HG03108 (cell line): ENCODE measurements at regions not wholly inside any gene's neighbourhood (a gene's known extent, or its start where the extent isn't known, plus 50 kb on each side); places are given as distances from the start of the nearest gene placed in this dataset.

Source experiments
- ATAC-seq: cut with Tn5 transposase; IDR thresholded peaks from one replicate; pipeline ENCODE4 v1.9.1; 2021; ENCODE audit warnings: moderate library complexity; ENCODE audit not compliant: unreplicated experiment

DNA sequence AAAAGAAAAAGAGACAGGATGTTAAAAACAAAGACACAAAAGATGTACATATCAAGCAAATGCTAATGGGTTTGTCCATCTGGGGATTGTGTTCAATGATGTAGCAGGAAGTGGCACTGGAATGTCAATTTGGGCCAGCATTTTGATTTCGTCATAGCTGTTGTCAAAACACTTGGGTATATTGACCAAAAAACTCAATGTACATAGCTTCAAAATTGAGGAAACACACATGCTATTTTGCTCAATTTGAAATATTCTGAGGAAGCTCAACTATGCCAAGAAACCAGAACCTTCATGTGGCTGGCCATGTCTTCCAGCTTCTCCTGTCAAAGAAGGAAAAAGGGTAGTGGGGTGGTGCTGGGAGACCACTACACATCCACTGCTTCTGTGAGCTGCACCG, 212.7 kb upstream of the GHITM start:
- no peak for ATAC-seq

DNA sequence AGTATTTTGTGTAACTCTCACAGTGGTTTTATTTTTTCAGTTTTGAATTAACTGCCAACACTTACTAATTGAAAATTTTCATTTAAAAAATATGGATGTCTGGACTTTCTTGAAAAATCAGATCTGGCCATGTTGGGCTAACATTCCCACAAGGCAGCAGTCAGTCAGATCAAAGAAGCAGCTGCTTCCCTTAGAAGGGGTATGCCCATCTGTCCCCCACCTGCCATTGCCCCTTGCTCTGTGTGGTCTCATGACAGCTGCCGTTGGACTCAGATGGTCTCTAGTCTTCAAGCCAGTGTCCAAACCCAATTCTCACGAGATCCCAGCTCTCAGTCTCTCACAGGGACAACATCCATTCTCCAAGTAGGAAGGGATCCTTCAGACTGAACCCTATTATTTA, 212.1 kb upstream of the GHITM start:
- no peak for ATAC-seq

DNA sequence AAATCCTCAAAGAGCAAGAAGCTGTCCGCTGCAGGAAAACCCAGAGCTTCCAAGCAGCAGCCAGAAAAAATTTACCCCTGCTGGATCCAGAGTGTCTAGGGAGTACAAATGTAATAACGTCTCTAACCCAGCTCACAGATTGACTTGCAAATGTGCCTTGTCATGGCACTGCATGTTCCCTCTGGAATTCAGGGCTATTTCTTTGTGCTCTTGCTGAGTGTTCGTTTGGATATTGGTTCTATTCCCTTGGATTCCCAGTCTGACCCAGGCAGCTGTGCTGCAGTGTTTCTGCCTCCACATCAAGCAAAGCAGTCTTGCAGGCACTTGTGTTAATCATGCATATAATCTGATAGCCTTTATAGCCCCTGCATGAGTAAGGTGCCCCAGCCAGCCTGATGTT, 209.9 kb upstream of the GHITM start:
- ATAC-seq, result no peak

DNA sequence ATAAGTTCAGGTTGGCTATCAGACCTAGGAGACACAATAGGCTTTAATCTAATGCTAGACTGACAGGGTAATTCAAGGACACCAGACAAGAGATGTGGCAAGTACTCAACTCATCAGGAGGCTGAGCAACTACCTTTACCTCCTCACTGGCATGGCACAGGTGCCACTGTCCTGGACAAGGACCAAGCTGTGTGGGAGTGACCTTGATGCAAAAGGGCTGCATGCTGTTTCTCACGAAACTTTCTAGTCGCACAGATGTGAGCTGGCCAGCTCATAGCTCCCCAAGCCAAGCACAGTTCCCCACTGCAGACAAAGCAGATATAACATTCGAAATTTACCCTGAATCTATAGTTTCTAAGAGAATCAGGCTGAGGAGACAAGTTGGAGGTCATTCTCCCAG, 207.6 kb upstream of the GHITM start:
- ATAC-seq, result no peak

DNA sequence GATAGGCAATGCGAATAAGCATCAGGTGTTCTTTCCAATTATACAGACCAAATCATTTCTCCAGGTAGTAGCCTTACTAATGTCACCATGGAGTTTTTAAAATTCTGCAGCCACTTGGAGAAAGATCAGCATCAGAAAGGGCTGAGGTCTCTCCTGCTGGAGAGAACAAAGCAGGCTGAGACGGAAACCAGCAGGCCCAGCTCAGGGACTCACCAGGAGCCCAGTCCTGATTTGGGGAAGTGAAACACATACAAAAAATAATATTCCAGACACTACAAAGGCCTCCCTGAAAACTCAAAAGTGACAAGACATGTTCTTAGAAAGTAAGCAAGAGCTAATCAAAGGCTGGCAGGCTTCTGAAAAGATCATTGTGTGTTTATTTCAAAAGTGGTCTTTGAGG, 207.1 kb upstream of the GHITM start:
- no peak for ATAC-seq

DNA sequence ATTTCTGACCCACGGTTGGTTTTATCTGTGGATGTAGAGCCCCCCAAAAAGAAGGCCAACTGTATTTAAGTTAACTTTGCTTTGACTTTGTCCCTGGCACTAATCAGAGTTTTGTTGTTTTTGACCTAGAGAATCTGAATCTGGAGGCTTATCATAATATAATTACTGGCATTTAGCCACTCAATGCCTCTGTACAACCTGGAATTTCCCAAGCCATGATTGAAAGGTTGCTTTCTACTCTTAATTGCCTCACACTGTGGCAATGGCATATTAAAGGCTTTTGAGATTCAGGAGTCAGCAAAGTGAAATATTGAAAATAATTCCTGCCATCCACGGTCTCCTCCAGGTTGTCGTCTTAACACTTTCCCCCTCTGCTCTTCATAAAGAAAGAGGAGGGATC, 205.2 kb upstream of the GHITM start:
- ATAC-seq, result no peak

DNA sequence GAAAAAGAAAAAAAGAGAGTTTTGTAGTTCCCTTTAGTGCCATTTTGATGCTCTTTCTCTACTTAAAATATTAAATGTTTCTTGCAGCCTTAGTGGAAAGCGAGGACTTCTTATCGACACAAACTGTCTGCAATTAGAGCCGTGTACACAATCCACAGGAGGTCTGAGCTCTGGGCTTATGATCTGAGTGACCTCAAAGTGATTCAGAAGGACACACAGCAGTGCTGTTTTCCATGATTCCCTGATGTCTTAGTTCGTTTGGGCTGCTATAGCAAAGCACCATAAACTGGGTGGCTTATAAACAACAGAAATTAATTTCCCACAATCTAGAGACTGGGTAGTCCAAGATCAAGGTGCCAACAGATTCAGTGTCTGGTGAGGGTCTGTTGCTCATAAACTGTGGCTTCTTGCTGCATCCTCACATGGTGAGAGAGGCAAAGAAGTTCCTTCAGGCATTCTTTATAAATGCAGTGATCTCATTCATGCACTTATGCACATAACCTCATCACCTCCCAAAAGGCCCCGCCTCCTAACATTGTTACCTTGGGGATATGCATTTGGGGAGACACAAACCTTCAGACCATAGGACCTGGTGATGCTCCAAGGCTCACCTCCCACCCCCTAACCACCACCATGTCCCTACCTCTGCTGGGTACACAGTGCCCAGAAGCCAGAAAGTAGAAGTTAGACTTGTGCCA, 204.5 kb upstream of the GHITM start:
- ATAC-seq, result no peak

DNA sequence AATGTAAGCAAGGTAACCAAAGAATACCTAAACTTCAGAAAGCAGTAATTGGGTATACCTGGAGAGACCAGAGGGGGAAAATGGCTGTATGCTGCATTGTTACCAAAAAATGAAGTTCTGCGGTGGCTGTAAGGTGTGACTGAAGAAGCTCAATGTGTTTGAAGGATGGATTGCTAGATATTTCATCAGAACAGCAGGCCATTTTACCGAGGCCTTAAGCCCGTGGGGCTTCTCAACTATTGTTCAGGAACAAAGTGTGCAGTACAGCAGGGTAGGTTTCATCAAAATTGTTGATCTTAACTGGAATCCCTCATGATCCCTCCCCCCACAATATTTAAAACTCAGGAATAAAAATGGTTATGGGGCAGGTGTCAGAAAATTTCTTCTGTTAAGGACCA, 204.0 kb upstream of the GHITM start:
- no peak for ATAC-seq

DNA sequence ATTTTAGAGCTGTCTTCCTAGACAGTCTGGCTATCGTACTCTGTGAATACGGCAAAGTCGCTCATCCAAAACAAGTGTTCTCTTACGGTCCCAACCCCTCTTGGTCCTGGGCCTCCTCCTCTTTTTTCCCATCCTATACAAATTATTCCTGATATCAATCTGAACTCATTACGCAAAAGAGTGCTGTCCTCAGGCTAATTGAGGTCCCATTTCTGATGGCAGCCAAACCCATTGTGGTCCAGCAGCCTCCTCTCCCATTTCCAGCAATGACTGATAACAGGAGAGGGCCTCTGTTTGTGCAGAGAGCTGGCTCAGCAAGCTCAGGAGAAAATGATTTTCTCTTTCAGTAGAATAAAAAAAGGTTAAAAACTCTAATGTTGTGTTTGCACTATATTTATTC, 203.4 kb upstream of the GHITM start:
- no peak for ATAC-seq

DNA sequence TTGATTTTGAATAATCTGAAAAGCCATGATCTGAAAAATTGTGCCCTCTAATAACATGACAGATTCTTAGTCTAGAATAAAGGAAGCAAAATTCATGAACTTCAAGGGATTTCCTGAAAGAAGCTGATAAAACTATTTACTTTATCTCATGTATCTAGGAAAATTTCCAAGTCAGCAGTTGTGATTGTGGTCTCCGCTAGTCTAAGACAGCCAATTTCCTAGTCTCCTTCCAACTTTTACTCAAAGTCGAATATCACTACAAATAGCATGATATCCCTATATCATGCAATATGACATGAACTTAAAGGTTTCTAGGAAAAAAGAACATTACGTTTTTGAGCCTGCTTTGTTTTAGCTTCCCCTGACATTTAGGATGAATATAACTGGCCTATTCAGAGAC, 202.1 kb upstream of the GHITM start:
- ATAC-seq, result no peak

DNA sequence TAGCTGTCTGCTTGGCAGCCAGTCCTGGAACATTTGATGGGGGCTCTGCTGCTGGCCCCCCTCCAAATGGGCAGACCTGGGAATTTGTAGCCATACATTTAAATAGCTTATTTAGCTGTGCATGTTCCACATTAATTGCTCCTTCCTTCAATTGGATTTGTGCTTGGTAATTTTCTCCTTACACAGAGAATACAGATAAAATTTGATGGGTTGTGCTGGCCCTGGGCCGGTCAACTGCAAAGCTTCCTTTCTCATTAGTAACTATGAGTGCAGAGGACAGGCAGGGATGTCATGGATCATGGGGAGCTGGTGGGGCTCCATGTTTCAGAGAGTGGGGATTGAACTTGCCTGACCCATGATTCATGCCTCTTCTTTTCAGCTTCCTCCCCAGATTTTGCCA, 201.5 kb upstream of the GHITM start:
- no peak for ATAC-seq

DNA sequence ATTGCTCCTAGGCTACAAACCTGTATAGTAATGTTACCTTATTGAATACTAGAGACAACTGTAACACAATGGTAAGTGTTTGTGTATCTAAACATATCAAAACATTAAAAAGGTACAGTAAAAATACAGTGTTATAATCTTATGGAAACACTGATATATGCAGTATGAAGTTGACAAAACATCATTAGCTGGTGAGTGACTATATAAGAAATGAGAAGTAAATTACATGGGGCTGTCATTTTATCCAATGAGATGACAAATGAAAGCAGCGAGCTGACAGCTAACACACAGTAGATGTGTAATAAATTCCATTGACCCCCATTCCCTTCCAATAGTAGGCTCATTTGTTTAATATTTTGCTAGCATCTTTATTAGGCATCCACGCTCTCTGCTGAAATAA, 198.1 kb upstream of the GHITM start:
- ATAC-seq, result no peak

DNA sequence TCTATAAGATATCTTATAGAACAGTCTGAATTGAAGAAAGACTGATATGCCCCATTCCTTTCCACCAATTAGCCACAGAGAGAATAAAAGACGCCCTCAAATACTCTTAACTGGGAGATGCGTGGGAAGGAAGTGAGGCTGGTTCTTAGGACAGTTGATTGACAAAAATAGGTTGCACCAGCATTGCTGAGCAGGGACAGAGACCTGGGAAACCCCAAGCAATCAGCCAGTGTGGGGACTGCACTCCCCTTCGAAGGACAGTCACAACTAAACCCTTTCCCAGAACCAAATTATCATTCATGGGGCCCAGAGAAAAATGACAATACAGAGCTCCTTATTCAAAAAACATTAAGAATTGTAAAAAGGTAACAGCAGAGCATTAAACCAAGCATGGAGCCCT, 196.9 kb upstream of the GHITM start:
- ATAC-seq, result no peak

DNA sequence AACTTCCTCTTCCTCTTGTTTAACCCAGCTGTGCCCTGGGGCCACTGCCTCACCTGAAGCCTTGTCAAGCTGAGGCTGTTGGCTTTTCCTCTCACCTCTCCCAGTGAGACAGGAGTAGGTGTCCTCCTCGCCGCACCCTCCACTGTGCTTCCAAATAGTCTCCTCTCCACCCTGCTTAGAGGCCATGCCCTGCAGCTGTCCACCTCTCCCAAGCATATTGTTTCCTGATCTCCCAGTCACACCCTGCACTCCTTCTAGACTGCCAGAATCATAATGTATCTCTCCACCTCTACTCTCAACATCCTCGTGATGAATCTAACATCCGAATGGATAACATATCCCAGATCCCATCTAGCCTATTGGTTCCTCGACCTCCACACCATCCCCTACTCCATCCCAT, 196.3 kb upstream of the GHITM start:
- ATAC-seq, result no peak

DNA sequence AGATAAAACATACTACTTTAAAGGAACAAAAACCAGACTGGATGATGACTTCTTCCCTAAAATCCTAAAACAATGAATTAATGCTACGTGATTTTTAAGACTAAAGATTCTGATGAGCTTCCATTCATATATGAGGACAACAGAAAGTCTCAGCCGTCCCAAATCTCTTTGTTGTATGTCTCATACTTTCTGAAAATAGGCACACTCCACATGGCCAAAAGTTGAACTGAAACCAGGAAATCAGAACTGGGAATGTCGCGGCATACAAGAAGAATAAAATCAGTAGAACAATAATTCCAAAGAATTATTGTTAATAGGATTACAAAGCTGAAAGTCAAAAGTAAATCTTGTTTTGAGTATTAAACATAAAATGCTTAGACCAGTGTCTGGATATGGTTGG, 195.4 kb upstream of the GHITM start:
- no peak for ATAC-seq

DNA sequence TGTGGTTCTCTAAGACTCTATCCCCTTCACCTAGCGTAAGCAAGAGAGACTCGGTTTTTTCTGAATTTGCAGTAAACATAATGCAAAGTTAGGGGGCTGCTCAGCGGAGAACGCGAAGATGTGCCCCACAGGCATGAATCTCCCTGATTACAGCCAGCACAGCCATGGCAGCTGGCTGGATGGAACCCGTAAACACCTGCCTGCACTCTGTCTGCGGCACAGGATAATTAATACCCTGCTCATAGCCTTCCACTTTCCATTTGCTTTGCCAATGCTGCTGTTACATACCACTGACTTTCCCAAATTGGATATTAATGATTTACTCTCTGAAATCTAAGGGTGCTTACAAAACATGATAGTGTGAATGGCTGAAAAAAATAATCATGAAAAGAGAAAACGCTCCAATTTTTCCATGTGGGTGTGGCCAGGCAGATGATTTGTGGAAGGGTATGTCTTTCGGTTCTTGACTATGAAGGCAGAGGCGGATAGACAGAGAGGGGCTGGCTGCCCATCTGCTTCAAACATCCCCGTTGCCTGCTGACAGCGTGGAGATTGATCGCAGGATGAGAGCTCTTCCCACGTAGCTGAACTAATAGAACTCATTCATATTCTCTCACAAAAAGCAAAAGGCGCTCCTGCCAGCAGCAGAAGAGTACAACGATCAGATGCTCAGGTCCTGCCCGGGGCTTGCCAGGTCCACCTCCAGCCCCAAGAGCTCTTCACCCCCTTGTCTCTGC, 193.2 kb upstream of the GHITM start:
- ATAC-seq, result no peak

DNA sequence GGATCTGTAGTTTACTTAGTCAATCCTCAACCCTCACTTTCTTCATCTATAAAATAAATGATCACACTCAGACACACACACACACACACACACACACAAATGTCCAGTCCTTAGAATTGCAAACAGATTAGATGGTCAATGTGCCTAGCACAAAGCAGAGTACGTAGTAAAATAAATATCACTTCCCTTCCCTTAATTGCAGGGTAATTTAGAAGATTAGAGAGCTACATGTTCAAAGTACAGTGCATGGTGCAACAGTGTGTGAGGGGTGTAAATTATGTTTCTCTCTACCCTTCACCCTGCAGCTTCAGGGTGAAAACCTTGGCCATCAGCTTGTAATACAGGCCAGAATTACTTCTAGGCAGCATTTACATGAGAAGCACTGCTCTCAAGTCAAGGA, 187.0 kb upstream of the GHITM start:
- ATAC-seq, result no peak

DNA sequence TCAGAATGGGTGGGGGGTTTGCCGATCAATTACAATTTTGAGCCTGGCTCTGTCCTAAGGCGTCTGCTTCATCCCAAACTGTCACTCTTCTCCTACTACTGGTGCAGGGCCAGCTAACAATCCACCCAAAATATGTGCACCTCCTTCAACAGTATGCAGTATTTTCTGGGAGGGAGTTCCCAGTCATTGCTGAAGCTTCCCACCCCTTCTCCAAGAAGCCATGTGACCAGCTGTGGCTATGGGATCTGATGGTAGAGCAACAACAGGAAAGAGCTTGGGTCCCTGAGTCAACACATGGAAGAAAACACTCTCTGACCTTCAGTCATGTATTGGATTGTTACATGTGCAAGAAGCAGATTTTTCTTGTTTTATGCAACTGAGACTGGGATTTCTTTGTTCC, 185.7 kb upstream of the GHITM start:
- ATAC-seq, result no peak

DNA sequence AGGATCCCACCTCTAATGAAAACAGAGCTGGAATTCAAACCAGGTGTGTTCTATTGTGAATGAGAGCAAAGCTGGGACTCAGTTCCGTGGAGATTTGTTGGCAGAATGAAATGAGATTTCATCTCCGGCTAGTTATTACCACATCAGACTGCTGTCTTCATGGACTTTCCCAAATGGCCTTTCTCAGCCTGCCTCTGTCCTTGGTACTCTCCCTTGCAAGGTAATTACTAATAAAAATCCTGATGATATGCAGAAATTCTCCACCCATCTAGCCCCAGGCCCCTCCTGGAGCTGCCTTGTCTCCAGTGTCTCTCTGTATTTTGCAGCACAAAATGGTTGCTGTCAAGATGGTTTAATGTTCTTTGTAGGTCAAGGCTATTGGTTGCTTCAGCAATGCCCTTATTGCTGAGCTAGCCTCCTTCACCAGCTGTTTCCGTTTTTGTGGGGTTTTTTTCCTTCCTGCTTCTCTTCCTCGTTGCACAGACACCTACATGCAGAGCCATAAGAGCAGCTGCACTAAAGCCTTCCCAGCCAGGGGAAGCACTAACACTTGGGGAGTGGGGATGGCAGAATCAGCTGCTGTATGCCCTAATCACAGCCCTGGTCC, 185.0 kb upstream of the GHITM start:
- ATAC-seq, result no peak

DNA sequence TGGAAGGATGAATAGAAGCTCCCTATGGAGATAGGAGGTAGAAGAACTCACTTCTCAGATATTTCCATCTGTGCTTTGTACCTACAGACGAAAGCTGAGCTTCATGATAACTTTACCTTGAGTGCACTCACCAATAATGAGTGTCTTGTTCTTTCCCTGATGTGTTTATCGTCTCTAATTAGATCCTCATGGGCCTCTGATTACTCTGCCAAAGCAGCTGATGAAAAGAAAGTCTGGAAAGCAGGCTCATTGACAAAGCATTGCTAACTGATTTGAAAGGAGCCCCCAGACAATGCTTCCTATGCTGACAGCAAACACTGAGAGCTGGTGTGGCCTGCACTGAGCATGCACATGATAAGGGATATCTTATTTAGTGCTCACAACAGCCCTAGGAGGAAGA, 183.9 kb upstream of the GHITM start:
- ATAC-seq, result no peak

DNA sequence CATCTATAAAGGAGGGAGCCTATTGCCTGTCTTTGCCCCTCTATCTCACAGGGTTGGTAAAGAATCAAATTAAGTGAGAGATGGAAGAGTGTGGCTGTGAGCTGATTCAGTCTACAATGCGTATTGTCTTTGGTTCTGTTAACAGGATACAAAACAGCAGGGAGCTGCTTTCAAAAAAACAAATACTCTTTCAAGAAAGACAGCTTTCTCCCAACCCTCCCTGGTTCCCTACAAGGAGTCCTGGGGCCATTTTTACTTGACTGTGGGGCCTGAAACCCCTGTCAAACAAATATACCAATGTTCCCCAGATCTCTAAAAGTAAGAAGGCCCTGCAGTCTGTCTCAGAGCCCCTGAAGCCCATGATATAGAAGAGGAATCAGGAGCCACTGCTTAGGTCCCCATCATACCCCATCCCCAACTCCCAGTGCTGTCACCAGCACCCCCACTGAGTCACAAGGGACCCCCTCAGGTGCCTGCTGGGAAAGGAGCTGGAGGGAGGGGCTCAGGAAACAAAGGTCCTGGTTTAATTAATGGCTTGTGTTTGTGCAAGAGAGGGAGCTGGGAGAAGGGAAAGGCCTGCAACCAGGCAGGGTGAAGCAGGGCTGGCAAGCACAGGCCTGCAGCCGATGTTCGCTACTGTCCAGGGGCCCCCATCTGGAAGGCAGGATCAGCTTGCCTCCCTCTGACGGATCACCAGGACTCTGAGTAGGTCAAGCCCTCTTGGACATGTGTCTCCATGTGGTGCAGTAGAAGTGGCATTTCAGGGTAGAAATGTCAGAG, 182.0 kb upstream of the GHITM start:
- no peak for ATAC-seq

DNA sequence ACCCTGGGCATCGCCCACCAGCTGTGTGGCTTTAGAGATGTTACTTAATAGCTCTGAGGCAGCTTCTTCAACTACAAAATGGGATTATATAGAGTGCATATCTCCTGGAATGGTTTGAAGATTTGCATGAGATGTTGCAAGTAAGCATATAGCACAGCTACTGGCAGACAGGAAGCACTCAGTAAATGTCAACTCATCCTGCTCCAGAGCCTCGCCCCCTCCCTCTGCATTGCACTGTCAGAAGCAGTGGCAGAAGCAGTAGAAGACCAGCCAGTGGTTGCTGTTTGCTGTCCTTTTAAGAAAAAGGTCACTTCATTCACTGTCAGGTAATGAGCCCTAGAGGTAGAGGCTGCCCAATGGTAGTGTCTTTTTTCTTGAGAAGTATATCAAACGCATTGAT, 180.0 kb upstream of the GHITM start:
- no peak for ATAC-seq
